B cell (primary cell): ENCODE measurements at regions not wholly inside any gene's neighbourhood (a gene's known extent, or its start where the extent isn't known, plus 50 kb on each side); places are given as distances from the start of the nearest gene placed in this dataset.

Experiments used
- ATAC-seq: fragments of 200-7000 bp; cut with Tn5 transposase; one replicate; pipeline ENCODE4 v1.10.0; 2021; ENCODE audit warnings: low read depth, mild to moderate bottlenecking, moderate number of reproducible peaks, moderate library complexity
- CTCF ChIA-PET: fragments of 350-600 bp; sonication (Branson Sonifier 250); formaldehyde crosslinking; loops from one replicate; lab custom pipeline; 2021; ENCODE audit warnings: antibody characterized with exemption, inconsistent platforms; lab: Charles Lee
- POLR2A ChIA-PET: fragments of 350-600 bp; sonication (Branson Sonifier 250); formaldehyde crosslinking; loops from one replicate; lab custom pipeline; 2021; ENCODE audit warnings: antibody characterized with exemption; lab: Charles Lee
- DNase-seq: peaks from one replicate; pipeline ENCODE4 v3.0.0; 2013
- H2AFZ ChIP-seq: 2 replicates; pipeline ENCODE4 v1.6.1; 2012; ENCODE audit warnings: mild to moderate bottlenecking, low read depth, low read length; ENCODE audit not compliant: insufficient read depth, poor library complexity, severe bottlenecking
- H3K27ac ChIP-seq, 2 donors: 1 replicate in 1 of 2; 2 replicates in 1 of 2; pipeline ENCODE4 v1.5.1; 2012 to 2013; ENCODE audit warnings: low read length in 2 of 2, mild to moderate bottlenecking in 2 of 2, moderate library complexity in 1 of 2
- H3K27me3 ChIP-seq, 4 experiments: fragments of 200-600 bp in 1 of 4; sonication (generic) in 1 of 4; replicated peaks in 1 of 4; 1 replicate in 2 of 4; 2 replicates in 2 of 4; pipeline versions ENCODE4 v1.6.1 to v1.7.0; 2013 to 2016; ENCODE audit warnings: low read length in 3 of 4, mild to moderate bottlenecking in 2 of 4, mixed read lengths in 1 of 4, moderate library complexity in 1 of 4; ENCODE audit not compliant: insufficient read depth in 4 of 4, control insufficient read depth in 3 of 4; ENCODE audit errors: control extremely low read depth in 1 of 4
- H3K36me3 ChIP-seq, 2 experiments: replicated peaks in 1 of 2; 1 replicate in 1 of 2; 2 replicates in 1 of 2; pipeline versions ENCODE4 v1.6.1 to v1.7.1; 2013; ENCODE audit warnings: low read length in 1 of 2; ENCODE audit not compliant: insufficient read depth in 2 of 2, control insufficient read depth in 1 of 2; ENCODE audit errors: control extremely low read depth in 1 of 2, extremely low read depth in 1 of 2
- H3K4me1 ChIP-seq, 2 donors: fragments of 200-600 bp in 1 of 2; sonication (generic) in 1 of 2; 1 replicate in 1 of 2; 2 replicates in 1 of 2; pipeline versions ENCODE4 v1.5.1 to v1.6.1; 2013 to 2017; ENCODE audit warnings: low read length in 2 of 2; ENCODE audit not compliant: control insufficient read depth in 2 of 2, insufficient read depth in 2 of 2
- H3K4me2 ChIP-seq: replicated peaks from 2 replicates; pipeline ENCODE3; 2012; ENCODE audit warnings: mild to moderate bottlenecking, low read depth, low read length; ENCODE audit not compliant: poor library complexity, severe bottlenecking
- H3K4me3 ChIP-seq, 5 experiments: fragments of 200-600 bp in 1 of 5; sonication (generic) in 1 of 5; 1 replicate in 3 of 5; 2 replicates in 2 of 5; pipeline versions ENCODE4 v1.5.1 to v1.7.0; 2011 to 2016; ENCODE audit warnings: low read length in 4 of 5, mild to moderate bottlenecking in 4 of 5, low read depth in 2 of 5, control low read depth in 1 of 5, moderate library complexity in 1 of 5; ENCODE audit not compliant: insufficient read depth in 1 of 5; ENCODE audit errors: control extremely low read depth in 1 of 5, extremely low read depth in 1 of 5
- H3K79me2 ChIP-seq: fragments of 200-600 bp; sonication (generic); one replicate; pipeline ENCODE4 v1.6.0; 2016; ENCODE audit warnings: low read length; ENCODE audit not compliant: control insufficient read depth, insufficient read depth
- H3K9ac ChIP-seq: fragments of 200-600 bp; sonication (generic); 2 replicates; pipeline ENCODE4 v1.6.1; 2017; ENCODE audit warnings: mild to moderate bottlenecking, low read length, moderate library complexity
- H3K9me3 ChIP-seq, 3 donors: one replicate each; pipeline versions ENCODE4 v1.6.1 to v1.7.1; 2013; ENCODE audit warnings: low read length in 2 of 3; ENCODE audit not compliant: control insufficient read depth in 2 of 3, insufficient read depth in 1 of 3; ENCODE audit errors: control extremely low read depth in 1 of 3
- H4K20me1 ChIP-seq: 2 replicates; pipeline ENCODE4 v1.6.0; 2012; ENCODE audit warnings: mild to moderate bottlenecking, low read length; ENCODE audit not compliant: insufficient read depth, control insufficient read depth, poor library complexity, severe bottlenecking
- H3K27ac Mint-ChIP-seq: one replicate; pipeline ENCODE4 v1.8.0; 2021; ENCODE audit warnings: mixed read lengths
- H3K27me3 Mint-ChIP-seq: one replicate; pipeline ENCODE4 v1.8.0; 2021; ENCODE audit warnings: mixed read lengths
- H3K4me1 Mint-ChIP-seq: one replicate; pipeline ENCODE4 v1.8.0; 2021; ENCODE audit warnings: mixed read lengths
- H3K4me3 Mint-ChIP-seq: one replicate; pipeline ENCODE4 v1.8.0; 2021; ENCODE audit warnings: mixed read lengths
- H3K9me3 Mint-ChIP-seq: one replicate; pipeline ENCODE4 v1.8.0; 2022; ENCODE audit warnings: mixed read lengths; ENCODE audit not compliant: insufficient read depth
- CTCF ChIP-seq: fragments of 200-600 bp; IDR thresholded peaks from one replicate; pipeline ENCODE4 v1.8.0; 2022; ENCODE audit warnings: antibody characterized with exemption, mild to moderate bottlenecking
- EZH2 ChIP-seq: IDR thresholded peaks from 2 replicates; pipeline ENCODE4 v1.6.1; 2012; ENCODE audit warnings: borderline replicate concordance, low read depth, mild to moderate bottlenecking, moderate library complexity, low read length; ENCODE audit not compliant: insufficient read depth, poor library complexity, severe bottlenecking
- WGBS: methylation state at CpG from one replicate; pipeline ENCODE4 v1.1.5; 2013; ENCODE audit warnings: missing lambda C conversion rate; ENCODE audit not compliant: insufficient coverage; 5-methylcytosine and 5-hydroxymethylcytosine counted together
- intact Hi-C: fragments of 100-400 bp; cut with micrococcal nuclease; formaldehyde crosslinking; loops from one replicate; pipeline ENCODE4 v1.10.0; 2022

DNA sequence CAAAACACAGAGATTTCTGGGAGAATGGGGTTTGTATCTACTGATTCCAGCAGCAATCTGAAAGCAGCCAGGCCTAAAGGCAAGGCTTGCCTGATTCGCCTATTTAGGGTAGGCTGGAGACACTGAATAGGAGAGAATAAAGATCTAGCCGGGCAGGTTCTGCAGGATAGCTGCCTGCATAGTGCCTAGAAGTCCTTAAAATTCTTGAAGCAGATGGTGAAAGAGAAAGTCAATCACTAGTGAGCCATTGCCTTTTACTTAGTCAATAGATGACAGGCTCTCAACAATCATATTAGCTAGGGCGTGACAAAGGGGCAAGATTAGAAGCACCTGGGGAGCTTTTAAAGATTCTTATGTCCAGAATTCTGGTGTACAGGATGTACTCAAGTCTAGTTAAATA is 522.7 kb downstream of the HTR1A start:
- Histone ChIP-seq H3K9ac (no peak overlapping the region), H3K4me1 (no peaks in the 10 kb centered on the region), H3K27ac (no peak overlapping the region), H3K36me3 (no peaks in the 10 kb centered on the region), H3K79me2 (no peaks in the 10 kb centered on the region), H3K27me3 (no peaks in the 10 kb centered on the region), H3K9me3 (no peaks in the 10 kb centered on the region), H3K4me2 (no peak overlapping the region), H3K4me3 (no peak overlapping the region), H4K20me1 (no peaks in the 10 kb centered on the region), H2AFZ (no peak overlapping the region)
- no peak overlapping the region for H3K27ac Mint-ChIP-seq
- 67% methylated on average over 1 of the region's 3 CpGs for WGBS
- peaks cover 6% of the 10 kb centered on the region for H3K9me3 Mint-ChIP-seq
- CTCF ChIA-PET: no interaction called here
- no peak overlapping the region for H3K4me3 Mint-ChIP-seq
- TF ChIP-seq CTCF: no peak
- TF ChIP-seq EZH2: no peak
- POLR2A ChIA-PET: no interaction called here
- intact Hi-C loops: no loop called here
- H3K27me3 Mint-ChIP-seq: no peaks in the 10 kb centered on the region
- ATAC-seq (no peak), DNase-seq (no peak)
- no peaks in the 10 kb centered on the region for H3K4me1 Mint-ChIP-seq

DNA sequence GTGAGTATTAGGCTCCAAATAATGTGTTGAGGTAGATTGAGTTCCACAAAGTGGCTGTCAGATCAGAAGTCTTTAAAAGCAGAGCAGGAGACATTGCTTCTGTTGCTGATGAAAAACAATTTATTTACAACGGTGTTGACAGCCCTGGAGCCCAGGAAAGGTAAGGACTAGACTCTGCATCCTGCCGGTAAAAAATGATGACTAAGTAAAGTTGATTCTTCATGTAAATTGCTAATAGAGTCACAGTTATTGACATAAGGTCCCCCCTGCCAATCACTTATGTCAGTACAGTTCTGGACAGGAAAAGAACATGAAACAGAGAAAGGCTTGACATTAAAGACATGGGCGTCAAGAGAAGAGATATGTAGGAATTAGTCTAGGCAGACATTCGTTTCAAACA is 552.5 kb downstream of the HTR1A start:
- no peak overlapping the region for H3K4me3 ChIP-seq
- Mint-ChIP-seq H3K27ac (no peak overlapping the region), H3K4me3 (no peak overlapping the region), H3K9me3 (peaks cover 2% of the 10 kb centered on the region), H3K4me1 (no peaks in the 10 kb centered on the region), H3K27me3 (no peaks in the 10 kb centered on the region)
- H3K36me3 ChIP-seq: no peaks in the 10 kb centered on the region
- WGBS: 78% methylated on average over 2 of the region's 4 CpGs
- no peak for DNase-seq
- ChIA-PET POLR2A (no interaction called here), CTCF (no interaction called here)
- no peak overlapping the region for H3K27ac ChIP-seq
- no peak overlapping the region for H3K4me2 ChIP-seq
- H2AFZ ChIP-seq: no peak overlapping the region
- no peak for ATAC-seq
- TF ChIP-seq EZH2 (no peak), CTCF (no peak)
- no peak overlapping the region for H3K9ac ChIP-seq
- H3K9me3 ChIP-seq: no peaks in the 10 kb centered on the region
- no peaks in the 10 kb centered on the region for H3K4me1 ChIP-seq
- no peaks in the 10 kb centered on the region for H3K79me2 ChIP-seq
- no peaks in the 10 kb centered on the region for H3K27me3 ChIP-seq
- intact Hi-C loops: no loop called here
- no peaks in the 10 kb centered on the region for H4K20me1 ChIP-seq
